Osteoblast (primary cell): ENCODE measurements at regions not wholly inside any gene's neighbourhood (a gene's known extent, or its start where the extent isn't known, plus 50 kb on each side); places are given as distances from the start of the nearest gene placed in this dataset.

ENCODE experiments used
- DNase-seq: peaks from one replicate; pipeline ENCODE4 v3.0.0; 2011; ENCODE audit warnings: low spot score, mixed read lengths; ENCODE audit not compliant: insufficient read length; ENCODE audit errors: missing footprints
- H2AFZ ChIP-seq: 2 replicates; pipeline ENCODE4 v1.6.0; 2011; ENCODE audit warnings: mild to moderate bottlenecking, low read length
- H3K27ac ChIP-seq: 2 replicates; pipeline ENCODE4 v1.5.1; 2011; ENCODE audit warnings: mild to moderate bottlenecking, low read depth, low read length, moderate library complexity
- H3K27me3 ChIP-seq: 2 replicates; pipeline ENCODE4 v1.6.0; 2012; ENCODE audit warnings: mild to moderate bottlenecking, control low read depth, inconsistent platforms, low read length, moderate library complexity; ENCODE audit not compliant: insufficient read depth
- H3K36me3 ChIP-seq: 2 replicates; pipeline ENCODE4 v1.5.1; 2011; ENCODE audit warnings: mild to moderate bottlenecking, low read length, control low read depth, moderate library complexity; ENCODE audit not compliant: insufficient read depth
- H3K4me1 ChIP-seq: 2 replicates; pipeline ENCODE4 v1.5.1; 2011; ENCODE audit warnings: mild to moderate bottlenecking, low read length, control low read depth, moderate library complexity; ENCODE audit not compliant: insufficient read depth
- H3K4me2 ChIP-seq: 2 replicates; pipeline ENCODE4 v1.6.0; 2011; ENCODE audit warnings: mild to moderate bottlenecking, low read length; ENCODE audit not compliant: insufficient read depth
- H3K4me3 ChIP-seq: fragments of 200-600 bp; sonication (generic); 3 replicates; pipeline ENCODE4 v1.5.1; 2012; ENCODE audit warnings: mild to moderate bottlenecking, low read length, inconsistent platforms; ENCODE audit not compliant: insufficient read depth
- H3K79me2 ChIP-seq: 2 replicates; pipeline ENCODE4 v1.6.0; 2012; ENCODE audit warnings: mild to moderate bottlenecking, low read length, control low read depth, inconsistent platforms; ENCODE audit not compliant: insufficient read depth
- H3K9me3 ChIP-seq: 2 replicates; pipeline ENCODE4 v1.5.1; 2011; ENCODE audit warnings: low read depth, low read length, control low read depth
- H4K20me1 ChIP-seq: 2 replicates; pipeline ENCODE4 v1.6.0; 2012; ENCODE audit warnings: mild to moderate bottlenecking, low read length, control low read depth; ENCODE audit not compliant: insufficient read depth
- CTCF ChIP-seq: IDR thresholded peaks from 2 replicates; pipeline ENCODE4 v1.5.1; 2011; ENCODE audit warnings: mild to moderate bottlenecking, low read depth, low read length, moderate library complexity; ENCODE audit errors: extremely low read depth

GRCh38 chr2:228722311-228722710 lies 540.8 kb upstream of the SPHKAP start:
- Histone ChIP-seq H3K36me3 (no peaks in the 10 kb centered on the region), H3K9me3 (no peaks in the 10 kb centered on the region), H4K20me1 (no peaks in the 10 kb centered on the region), H3K4me3 (no peak overlapping the region), H3K4me1 (no peaks in the 10 kb centered on the region), H3K27me3 (no peaks in the 10 kb centered on the region), H3K79me2 (no peaks in the 10 kb centered on the region), H3K4me2 (no peak overlapping the region), H2AFZ (no peak overlapping the region), H3K27ac (no peak overlapping the region)
- TF ChIP-seq CTCF, result no peak
- DNase-seq, result no peak

GRCh38 chr2:228720895-228721294 lies 539.4 kb upstream of the SPHKAP start:
- H3K9me3 ChIP-seq, result no peaks in the 10 kb centered on the region
- H3K4me1 ChIP-seq, result no peaks in the 10 kb centered on the region
- DNase-seq, result no peak
- no peak for TF ChIP-seq CTCF
- H4K20me1 ChIP-seq, result no peaks in the 10 kb centered on the region
- H3K27ac ChIP-seq, result no peak overlapping the region
- no peaks in the 10 kb centered on the region for H3K79me2 ChIP-seq
- H3K4me2 ChIP-seq, result no peak overlapping the region
- no peak overlapping the region for H2AFZ ChIP-seq
- H3K27me3 ChIP-seq, result no peaks in the 10 kb centered on the region
- H3K36me3 ChIP-seq, result no peaks in the 10 kb centered on the region
- no peak overlapping the region for H3K4me3 ChIP-seq

- Histone ChIP-seq H3K9me3 (no peaks in the 10 kb centered on the region), H3K79me2 (no peaks in the 10 kb centered on the region), H3K36me3 (no peaks in the 10 kb centered on the region), H3K4me2 (no peak overlapping the region), H3K27ac (no peak overlapping the region), H3K27me3 (no peaks in the 10 kb centered on the region), H3K4me1 (no peaks in the 10 kb centered on the region), H3K4me3 (no peak overlapping the region), H2AFZ (no peak overlapping the region), H4K20me1 (no peaks in the 10 kb centered on the region)
- DNase-seq, result no peak
- no peak for TF ChIP-seq CTCF
These were observed 528.4 kb upstream of the SPHKAP start for GRCh38 chr2:228709788-228710371.

- no peak overlapping the region for H3K27ac ChIP-seq
- DNase-seq, result no peak
- H3K27me3 ChIP-seq, result no peaks in the 10 kb centered on the region
- H4K20me1 ChIP-seq, result no peaks in the 10 kb centered on the region
- no peaks in the 10 kb centered on the region for H3K4me1 ChIP-seq
- no peaks in the 10 kb centered on the region for H3K9me3 ChIP-seq
- H3K4me3 ChIP-seq, result no peak overlapping the region
- no peak overlapping the region for H3K4me2 ChIP-seq
- no peaks in the 10 kb centered on the region for H3K36me3 ChIP-seq
- no peak overlapping the region for H2AFZ ChIP-seq
- TF ChIP-seq CTCF, result no peak
- no peaks in the 10 kb centered on the region for H3K79me2 ChIP-seq
These were observed 526.4 kb upstream of the SPHKAP start for GRCh38 chr2:228707846-228708245.
